ENCODE measurements at regions not wholly inside any gene's neighbourhood (a gene's known extent, or its start where the extent isn't known, plus 50 kb on each side); places are given as distances from the start of the nearest gene placed in this dataset.

- H3K36me3 Mint-ChIP-seq, result no peaks in the 10 kb centered on the region
- no peak for DNase-seq (ENCODE audit: low spot score in 2 of 2, unreplicated experiment in 2 of 2)
- H3K9me3 Mint-ChIP-seq, result no peaks in the 10 kb centered on the region
- peak overlapping the region; percentile 46 for H3K4me3 Mint-ChIP-seq
- no peak overlapping the region for H3K27ac Mint-ChIP-seq
- TF ChIP-seq CTCF (IDR thresholded peaks at IDR 0.05; ENCODE audit: unreplicated experiment), result peak; percentile 50
- peaks cover 74% of the 10 kb centered on the region for H3K27me3 Mint-ChIP-seq (ENCODE audit: low read depth)
- peaks cover 12% of the 10 kb centered on the region for H3K4me1 Mint-ChIP-seq
These were observed 65.9 kb upstream of the ZNF599 start for GRCh38 chr19:34838753-34839431.

GRCh38 chr19:34838248-34838647 lies 65.2 kb upstream of the ZNF599 start:
- TF ChIP-seq CTCF (IDR thresholded peaks at IDR 0.05; ENCODE audit: unreplicated experiment), result no peak
- DNase-seq (ENCODE audit: low spot score in 2 of 2, unreplicated experiment in 2 of 2), result no peak
- H3K36me3 Mint-ChIP-seq, result no peaks in the 10 kb centered on the region
- peak overlapping the region; percentile 46 for H3K4me3 Mint-ChIP-seq
- peaks cover 12% of the 10 kb centered on the region for H3K4me1 Mint-ChIP-seq
- H3K27me3 Mint-ChIP-seq (ENCODE audit: low read depth), result peaks cover 72% of the 10 kb centered on the region
- no peak overlapping the region for H3K27ac Mint-ChIP-seq
- H3K9me3 Mint-ChIP-seq, result no peaks in the 10 kb centered on the region

GRCh38 chr19:34837262-34837661 lies 64.2 kb upstream of the ZNF599 start:
- Mint-ChIP-seq H3K36me3 (no peaks in the 10 kb centered on the region), H3K9me3 (no peaks in the 10 kb centered on the region), H3K4me1 (peaks cover 12% of the 10 kb centered on the region), H3K27ac (no peak overlapping the region), H3K27me3 (ENCODE audit: low read depth) (peaks cover 68% of the 10 kb centered on the region), H3K4me3 (no peak overlapping the region)
- DNase-seq (ENCODE audit: low spot score in 2 of 2, unreplicated experiment in 2 of 2), result no peak
- TF ChIP-seq CTCF (IDR thresholded peaks at IDR 0.05; ENCODE audit: unreplicated experiment), result no peak

- Mint-ChIP-seq H3K4me3 (no peak overlapping the region), H3K36me3 (no peaks in the 10 kb centered on the region), H3K4me1 (peaks cover 12% of the 10 kb centered on the region), H3K9me3 (no peaks in the 10 kb centered on the region), H3K27ac (no peak overlapping the region), H3K27me3 (ENCODE audit: low read depth) (peaks cover 63% of the 10 kb centered on the region)
- no peak for TF ChIP-seq CTCF (IDR thresholded peaks at IDR 0.05; ENCODE audit: unreplicated experiment)
- no peak for DNase-seq (ENCODE audit: low spot score in 2 of 2, unreplicated experiment in 2 of 2)
These were observed 62.8 kb upstream of the ZNF599 start for GRCh38 chr19:34835631-34836351.

GRCh38 chr19:34834472-34835061 lies 61.6 kb upstream of the ZNF599 start:
- no peaks in the 10 kb centered on the region for H3K9me3 Mint-ChIP-seq
- H3K27me3 Mint-ChIP-seq (ENCODE audit: low read depth), result peaks cover 57% of the 10 kb centered on the region
- no peaks in the 10 kb centered on the region for H3K36me3 Mint-ChIP-seq
- no peak overlapping the region for H3K27ac Mint-ChIP-seq
- TF ChIP-seq CTCF (IDR thresholded peaks at IDR 0.05; ENCODE audit: unreplicated experiment), result no peak
- peaks cover 12% of the 10 kb centered on the region for H3K4me1 Mint-ChIP-seq
- no peak overlapping the region for H3K4me3 Mint-ChIP-seq
- no peak for DNase-seq (ENCODE audit: low spot score in 2 of 2, unreplicated experiment in 2 of 2)

All from mesothelial cell of epicardium (in vitro differentiated cells).